HL-60 (cell line): ENCODE measurements at regions not wholly inside any gene's neighbourhood (a gene's known extent, or its start where the extent isn't known, plus 50 kb on each side); places are given as distances from the start of the nearest gene placed in this dataset.

Source experiments
- CTCF ChIP-seq: IDR thresholded peaks from one replicate; pipeline ENCODE4 v1.5.1; 2011; ENCODE audit warnings: low read length, control low read depth, inconsistent platforms; ENCODE audit not compliant: insufficient read depth
- GABPA ChIP-seq: IDR thresholded peaks from 2 replicates; pipeline ENCODE4 v1.6.1; 2012; ENCODE audit warnings: low read depth

- TF ChIP-seq CTCF: no peak
- TF ChIP-seq GABPA: no peak
Observed at GRCh38 chr10:18988338-18988737, 60.3 kb upstream of the MALRD1 start.
